ENCODE measurements at regions not wholly inside any gene's neighbourhood (a gene's known extent, or its start where the extent isn't known, plus 50 kb on each side); places are given as distances from the start of the nearest gene placed in this dataset.

DNA sequence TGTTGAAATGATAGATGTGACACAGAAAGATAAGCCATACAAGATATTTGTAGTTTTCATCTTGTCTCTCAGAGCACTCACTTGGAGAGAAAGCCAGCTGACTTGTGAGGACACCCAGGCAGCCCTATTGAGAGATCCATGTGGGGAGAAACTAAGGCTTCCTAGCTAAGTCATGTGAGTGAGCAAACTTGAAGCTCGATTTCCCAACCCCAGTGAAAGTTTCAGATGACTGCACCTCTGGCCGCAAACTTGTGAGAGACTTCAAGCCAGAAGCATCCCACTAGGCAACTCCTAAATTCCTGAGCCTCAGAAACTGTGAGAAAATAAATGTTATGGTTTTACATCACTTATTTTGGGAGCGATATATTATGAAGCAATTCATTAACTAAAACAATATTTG, 832.3 kb downstream of the LTN1 start:
- TF ChIP-seq, protein P1, sequence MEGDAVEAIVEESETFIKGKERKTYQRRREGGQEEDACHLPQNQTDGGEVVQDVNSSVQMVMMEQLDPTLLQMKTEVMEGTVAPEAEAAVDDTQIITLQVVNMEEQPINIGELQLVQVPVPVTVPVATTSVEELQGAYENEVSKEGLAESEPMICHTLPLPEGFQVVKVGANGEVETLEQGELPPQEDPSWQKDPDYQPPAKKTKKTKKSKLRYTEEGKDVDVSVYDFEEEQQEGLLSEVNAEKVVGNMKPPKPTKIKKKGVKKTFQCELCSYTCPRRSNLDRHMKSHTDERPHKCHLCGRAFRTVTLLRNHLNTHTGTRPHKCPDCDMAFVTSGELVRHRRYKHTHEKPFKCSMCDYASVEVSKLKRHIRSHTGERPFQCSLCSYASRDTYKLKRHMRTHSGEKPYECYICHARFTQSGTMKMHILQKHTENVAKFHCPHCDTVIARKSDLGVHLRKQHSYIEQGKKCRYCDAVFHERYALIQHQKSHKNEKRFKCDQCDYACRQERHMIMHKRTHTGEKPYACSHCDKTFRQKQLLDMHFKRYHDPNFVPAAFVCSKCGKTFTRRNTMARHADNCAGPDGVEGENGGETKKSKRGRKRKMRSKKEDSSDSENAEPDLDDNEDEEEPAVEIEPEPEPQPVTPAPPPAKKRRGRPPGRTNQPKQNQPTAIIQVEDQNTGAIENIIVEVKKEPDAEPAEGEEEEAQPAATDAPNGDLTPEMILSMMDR (conservative IDR thresholded peaks at IDR 0.05; ENCODE audit: low read depth in 2 of 2), result no peak
- no peak for TF ChIP-seq EZH2 (IDR thresholded peaks at IDR 0.05; ENCODE audit: low read depth, unreplicated experiment)
- TF ChIP-seq POLR2AphosphoS5 (IDR thresholded peaks at IDR 0.05; ENCODE audit: low read depth), result no peak
- TF ChIP-seq EZH2phosphoT487 (IDR thresholded peaks at IDR 0.05; ENCODE audit: unreplicated experiment), result no peak
- TF ChIP-seq, protein P2, sequence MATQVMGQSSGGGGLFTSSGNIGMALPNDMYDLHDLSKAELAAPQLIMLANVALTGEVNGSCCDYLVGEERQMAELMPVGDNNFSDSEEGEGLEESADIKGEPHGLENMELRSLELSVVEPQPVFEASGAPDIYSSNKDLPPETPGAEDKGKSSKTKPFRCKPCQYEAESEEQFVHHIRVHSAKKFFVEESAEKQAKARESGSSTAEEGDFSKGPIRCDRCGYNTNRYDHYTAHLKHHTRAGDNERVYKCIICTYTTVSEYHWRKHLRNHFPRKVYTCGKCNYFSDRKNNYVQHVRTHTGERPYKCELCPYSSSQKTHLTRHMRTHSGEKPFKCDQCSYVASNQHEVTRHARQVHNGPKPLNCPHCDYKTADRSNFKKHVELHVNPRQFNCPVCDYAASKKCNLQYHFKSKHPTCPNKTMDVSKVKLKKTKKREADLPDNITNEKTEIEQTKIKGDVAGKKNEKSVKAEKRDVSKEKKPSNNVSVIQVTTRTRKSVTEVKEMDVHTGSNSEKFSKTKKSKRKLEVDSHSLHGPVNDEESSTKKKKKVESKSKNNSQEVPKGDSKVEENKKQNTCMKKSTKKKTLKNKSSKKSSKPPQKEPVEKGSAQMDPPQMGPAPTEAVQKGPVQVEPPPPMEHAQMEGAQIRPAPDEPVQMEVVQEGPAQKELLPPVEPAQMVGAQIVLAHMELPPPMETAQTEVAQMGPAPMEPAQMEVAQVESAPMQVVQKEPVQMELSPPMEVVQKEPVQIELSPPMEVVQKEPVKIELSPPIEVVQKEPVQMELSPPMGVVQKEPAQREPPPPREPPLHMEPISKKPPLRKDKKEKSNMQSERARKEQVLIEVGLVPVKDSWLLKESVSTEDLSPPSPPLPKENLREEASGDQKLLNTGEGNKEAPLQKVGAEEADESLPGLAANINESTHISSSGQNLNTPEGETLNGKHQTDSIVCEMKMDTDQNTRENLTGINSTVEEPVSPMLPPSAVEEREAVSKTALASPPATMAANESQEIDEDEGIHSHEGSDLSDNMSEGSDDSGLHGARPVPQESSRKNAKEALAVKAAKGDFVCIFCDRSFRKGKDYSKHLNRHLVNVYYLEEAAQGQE (IDR thresholded peaks at IDR 0.05; ENCODE audit: unreplicated experiment), result no peak
- no peak for TF ChIP-seq CREB1 (CRISPR knock-in tag; IDR thresholded peaks at IDR 0.05; ENCODE audit: low read depth)
- TF ChIP-seq JUNB (IDR thresholded peaks at IDR 0.05; ENCODE audit: unreplicated experiment), result no peak

Data from GM23338 (cell line).